Suprapubic skin (tissue), 4 donors: ENCODE measurements at regions not wholly inside any gene's neighbourhood (a gene's known extent, or its start where the extent isn't known, plus 50 kb on each side); places are given as distances from the start of the nearest gene placed in this dataset.

Experiments
- DNase-seq, 2 donors: peaks; one replicate each; pipeline ENCODE4 v3.0.0-alpha.2; 2019; ENCODE audit warnings: low spot score in 2 of 2
- H3K27ac ChIP-seq: fragments of 200-600 bp; sonication (generic); one replicate; pipeline ENCODE4 v1.5.1; 2019
- H3K27me3 ChIP-seq: fragments of 200-600 bp; sonication (generic); one replicate; pipeline ENCODE4 v1.5.1; 2019
- H3K36me3 ChIP-seq: fragments of 200-600 bp; sonication (generic); one replicate; pipeline ENCODE4 v1.5.1; 2019
- H3K4me1 ChIP-seq: fragments of 200-600 bp; sonication (generic); one replicate; pipeline ENCODE4 v1.5.1; 2019
- H3K4me3 ChIP-seq: fragments of 200-600 bp; sonication (generic); one replicate; pipeline ENCODE4 v1.5.1; 2019; ENCODE audit warnings: mild to moderate bottlenecking
- H3K9me3 ChIP-seq: fragments of 200-600 bp; sonication (generic); one replicate; pipeline ENCODE4 v1.5.1; 2019
- EP300 ChIP-seq: sonication (generic); formaldehyde crosslinking; IDR thresholded peaks from one replicate; pipeline ENCODE4 v1.6.1; 2017; ENCODE audit warnings: antibody characterized with exemption
- POLR2A ChIP-seq, 2 donors: fragments of 450-650 bp; IDR thresholded peaks; one replicate each; pipeline ENCODE4 v1.6.1; 2017; ENCODE audit warnings: antibody characterized with exemption in 2 of 2, mild to moderate bottlenecking in 2 of 2, moderate library complexity in 2 of 2
- POLR2AphosphoS5 ChIP-seq, 3 donors: sonication (generic); formaldehyde crosslinking; IDR thresholded peaks; one replicate each; pipeline ENCODE4 v1.6.1; 2017; ENCODE audit warnings: antibody characterized with exemption in 3 of 3
- WGBS: methylation state at CpG from one replicate; pipeline ENCODE4 v1.1.5; 2018; 5-methylcytosine and 5-hydroxymethylcytosine counted together
- TF ChIP-seq, protein P1 (sequence below), 2 donors: fragments of 200-600 bp in 1 of 2; fragments of 450-650 bp in 1 of 2; sonication (generic) in 1 of 2; IDR thresholded peaks; one replicate each; pipeline ENCODE4 v1.5.1; 2016 to 2019; ENCODE audit warnings: antibody characterized with exemption in 2 of 2, mild to moderate bottlenecking in 1 of 2, moderate library complexity in 1 of 2

DNA sequence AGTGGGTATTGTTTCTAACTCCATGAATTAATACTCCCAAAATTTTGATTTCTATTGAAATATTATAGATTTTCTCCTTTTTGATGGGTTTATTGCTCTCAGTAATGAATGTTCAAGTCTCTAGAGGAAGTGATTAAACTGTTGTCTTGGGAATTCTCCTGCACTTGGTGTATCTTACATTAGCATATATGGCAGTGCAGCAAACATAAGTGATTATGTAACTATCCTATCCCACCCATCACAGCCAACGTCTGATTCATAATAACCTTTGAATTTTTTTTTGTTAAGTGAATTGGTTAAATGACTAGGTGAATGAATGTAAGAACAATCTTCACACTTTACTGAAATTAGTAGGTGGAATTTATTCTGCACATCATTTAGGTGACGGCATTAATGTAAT, 483.7 kb downstream of the TAF11L14 start:
- no peak for DNase-seq
- Histone ChIP-seq H3K27me3 (no peaks in the 10 kb centered on the region), H3K36me3 (no peaks in the 10 kb centered on the region), H3K27ac (no peak overlapping the region), H3K4me1 (no peaks in the 10 kb centered on the region), H3K4me3 (no peak overlapping the region), H3K9me3 (no peaks in the 10 kb centered on the region)
- TF ChIP-seq, protein P1, sequence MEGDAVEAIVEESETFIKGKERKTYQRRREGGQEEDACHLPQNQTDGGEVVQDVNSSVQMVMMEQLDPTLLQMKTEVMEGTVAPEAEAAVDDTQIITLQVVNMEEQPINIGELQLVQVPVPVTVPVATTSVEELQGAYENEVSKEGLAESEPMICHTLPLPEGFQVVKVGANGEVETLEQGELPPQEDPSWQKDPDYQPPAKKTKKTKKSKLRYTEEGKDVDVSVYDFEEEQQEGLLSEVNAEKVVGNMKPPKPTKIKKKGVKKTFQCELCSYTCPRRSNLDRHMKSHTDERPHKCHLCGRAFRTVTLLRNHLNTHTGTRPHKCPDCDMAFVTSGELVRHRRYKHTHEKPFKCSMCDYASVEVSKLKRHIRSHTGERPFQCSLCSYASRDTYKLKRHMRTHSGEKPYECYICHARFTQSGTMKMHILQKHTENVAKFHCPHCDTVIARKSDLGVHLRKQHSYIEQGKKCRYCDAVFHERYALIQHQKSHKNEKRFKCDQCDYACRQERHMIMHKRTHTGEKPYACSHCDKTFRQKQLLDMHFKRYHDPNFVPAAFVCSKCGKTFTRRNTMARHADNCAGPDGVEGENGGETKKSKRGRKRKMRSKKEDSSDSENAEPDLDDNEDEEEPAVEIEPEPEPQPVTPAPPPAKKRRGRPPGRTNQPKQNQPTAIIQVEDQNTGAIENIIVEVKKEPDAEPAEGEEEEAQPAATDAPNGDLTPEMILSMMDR (IDR thresholded peaks at IDR 0.05): no peak
- TF ChIP-seq EP300: no peak
- no peak for TF ChIP-seq POLR2AphosphoS5 (IDR thresholded peaks at IDR 0.05)
- TF ChIP-seq POLR2A (IDR thresholded peaks at IDR 0.05): no peak
- WGBS: 61% methylated on average over 2 of the region's 2 CpGs

DNA sequence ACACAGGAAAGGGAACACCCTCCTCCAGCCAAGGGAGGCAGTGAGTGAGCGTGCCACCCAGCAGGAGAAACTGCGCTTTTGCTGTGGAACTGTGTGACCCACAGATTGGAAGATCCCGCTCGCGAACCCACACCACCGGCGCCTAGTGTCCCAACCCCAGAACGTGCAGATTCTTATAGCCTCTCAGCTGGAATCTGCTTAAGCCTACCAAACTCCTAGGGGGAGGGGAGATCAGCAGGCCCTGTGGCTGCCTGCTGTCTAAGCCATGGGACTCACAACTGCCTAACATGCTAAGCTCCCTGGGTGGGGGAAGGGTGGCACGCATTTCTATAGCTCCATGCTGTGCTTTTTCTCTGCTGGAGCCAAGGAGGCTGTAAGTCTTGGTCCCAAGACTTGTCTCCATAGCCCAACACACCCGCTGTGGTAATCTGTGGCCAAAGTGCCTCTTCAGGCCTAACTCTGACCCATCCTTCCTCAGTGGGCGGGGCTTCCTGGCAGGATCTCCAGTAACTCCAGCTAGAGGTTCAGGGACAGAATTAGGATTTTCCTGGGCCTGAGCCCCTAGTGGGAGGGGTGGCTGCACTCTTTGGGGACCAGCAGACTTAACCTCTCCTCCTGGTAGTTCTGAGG, 485.0 kb downstream of the TAF11L14 start:
- Histone ChIP-seq H3K9me3 (no peaks in the 10 kb centered on the region), H3K4me1 (no peaks in the 10 kb centered on the region), H3K27ac (no peak overlapping the region), H3K4me3 (no peak overlapping the region), H3K36me3 (no peaks in the 10 kb centered on the region), H3K27me3 (no peaks in the 10 kb centered on the region)
- 96% methylated on average over 8 of the region's 11 CpGs for WGBS
- DNase-seq: no peak
- TF ChIP-seq EP300 (no peak), POLR2A (IDR thresholded peaks at IDR 0.05) (no peak), POLR2AphosphoS5 (IDR thresholded peaks at IDR 0.05) (no peak)
- TF ChIP-seq, protein P1 (IDR thresholded peaks at IDR 0.05): no peak

DNA sequence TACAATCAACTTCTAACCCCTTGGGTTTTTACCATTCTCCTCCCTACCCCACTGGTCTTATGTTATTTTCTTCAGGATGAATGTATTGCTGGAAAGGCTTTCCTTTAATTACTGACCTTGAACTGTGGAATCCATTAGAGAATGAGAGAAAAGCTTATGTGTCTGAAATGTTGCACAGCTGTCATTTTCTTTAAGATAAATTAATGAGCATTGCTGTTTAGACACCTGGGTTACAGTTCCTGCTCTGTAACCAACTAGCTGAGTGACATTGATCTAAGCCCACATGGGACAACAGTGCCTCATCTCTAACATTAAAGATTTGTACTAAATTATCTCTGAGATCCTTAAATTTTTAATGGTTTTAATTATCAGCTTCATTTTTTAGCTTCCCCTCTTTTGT, 507.0 kb downstream of the TAF11L14 start:
- TF ChIP-seq, protein P1 (IDR thresholded peaks at IDR 0.05): no peak
- TF ChIP-seq POLR2A (IDR thresholded peaks at IDR 0.05) (no peak), POLR2AphosphoS5 (IDR thresholded peaks at IDR 0.05) (no peak), EP300 (no peak)
- no peaks in the 10 kb centered on the region for H3K27me3 ChIP-seq
- no peaks in the 10 kb centered on the region for H3K36me3 ChIP-seq
- H3K9me3 ChIP-seq: no peaks in the 10 kb centered on the region
- no peak for DNase-seq
- no peaks in the 10 kb centered on the region for H3K4me1 ChIP-seq
- H3K4me3 ChIP-seq: no peak overlapping the region
- no peak overlapping the region for H3K27ac ChIP-seq

GRCh38 chr5:18142831-18143230, 508.6 kb downstream of the TAF11L14 start:
- 61% methylated on average over 1 of the region's 1 CpG for WGBS
- Histone ChIP-seq H3K9me3 (no peaks in the 10 kb centered on the region), H3K4me3 (no peak overlapping the region), H3K4me1 (no peaks in the 10 kb centered on the region), H3K36me3 (no peaks in the 10 kb centered on the region), H3K27ac (no peak overlapping the region), H3K27me3 (no peaks in the 10 kb centered on the region)
- TF ChIP-seq, protein P1 (IDR thresholded peaks at IDR 0.05): no peak
- TF ChIP-seq POLR2A (IDR thresholded peaks at IDR 0.05) (no peak), EP300 (no peak), POLR2AphosphoS5 (IDR thresholded peaks at IDR 0.05) (no peak)
- no peak for DNase-seq

DNA sequence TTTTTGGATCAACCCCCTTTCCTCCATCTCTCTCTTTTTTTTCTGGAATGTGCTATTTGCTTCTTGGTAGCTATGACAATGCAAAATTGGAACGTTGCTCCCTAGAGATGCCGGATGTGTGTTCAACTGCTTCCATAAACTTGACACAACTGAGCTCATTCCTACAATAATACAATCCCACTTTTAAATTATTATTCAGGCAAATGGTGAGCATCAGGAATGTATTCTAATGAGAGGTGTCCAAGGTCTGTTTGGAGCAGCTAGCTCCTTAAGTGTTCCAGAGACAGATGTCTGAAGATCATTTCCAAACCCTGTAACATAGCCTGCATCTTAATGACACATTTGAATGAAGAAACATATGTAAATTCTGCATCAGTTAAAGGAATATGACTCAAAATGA, 518.4 kb downstream of the TAF11L14 start:
- Histone ChIP-seq H3K4me3 (no peak overlapping the region), H3K9me3 (no peaks in the 10 kb centered on the region), H3K36me3 (no peaks in the 10 kb centered on the region), H3K27me3 (no peaks in the 10 kb centered on the region), H3K27ac (no peak overlapping the region), H3K4me1 (no peaks in the 10 kb centered on the region)
- TF ChIP-seq POLR2A (IDR thresholded peaks at IDR 0.05) (no peak), EP300 (no peak), POLR2AphosphoS5 (IDR thresholded peaks at IDR 0.05) (no peak)
- TF ChIP-seq, protein P1 (IDR thresholded peaks at IDR 0.05): no peak
- 46% methylated on average over 2 of the region's 2 CpGs for WGBS
- DNase-seq: no peak
